Activated naive CD8-positive, alpha-beta T cell treated with anti-CD3 and anti-CD28 coated beads, Interleukin-2, amount 50 U/mL, for 24 hours (primary cell): ENCODE measurements at regions not wholly inside any gene's neighbourhood (a gene's known extent, or its start where the extent isn't known, plus 50 kb on each side); places are given as distances from the start of the nearest gene placed in this dataset.
"Not testable (repeated sequence)": the region's sequence is repeated elsewhere in the genome, so short reads cannot be mapped to it uniquely, and the experiment has no call there.

Experiments used
- ATAC-seq: fragments of 150-1000 bp; cut with Tn5 transposase; one replicate; pipeline ENCODE4 v1.10.0; 2021
- DNase-seq: peaks from one replicate; pipeline ENCODE4 v3.0.0; 2021
- H3K27ac Mint-ChIP-seq: one replicate; pipeline ENCODE4 v1.8.0; 2021; ENCODE audit warnings: mild to moderate bottlenecking, mixed read lengths
- H3K27me3 Mint-ChIP-seq: one replicate; pipeline ENCODE4 v1.8.0; 2021; ENCODE audit warnings: mixed read lengths
- H3K36me3 Mint-ChIP-seq: one replicate; pipeline ENCODE4 v1.8.0; 2021; ENCODE audit warnings: low read depth, mixed read lengths
- H3K4me1 Mint-ChIP-seq: one replicate; pipeline ENCODE4 v1.8.0; 2021; ENCODE audit warnings: mixed read lengths
- H3K4me3 Mint-ChIP-seq: one replicate; pipeline ENCODE4 v1.8.0; 2021; ENCODE audit warnings: mild to moderate bottlenecking, moderate library complexity, mixed read lengths
- H3K9me3 Mint-ChIP-seq: one replicate; pipeline ENCODE4 v1.8.0; 2021; ENCODE audit warnings: mixed read lengths

DNA sequence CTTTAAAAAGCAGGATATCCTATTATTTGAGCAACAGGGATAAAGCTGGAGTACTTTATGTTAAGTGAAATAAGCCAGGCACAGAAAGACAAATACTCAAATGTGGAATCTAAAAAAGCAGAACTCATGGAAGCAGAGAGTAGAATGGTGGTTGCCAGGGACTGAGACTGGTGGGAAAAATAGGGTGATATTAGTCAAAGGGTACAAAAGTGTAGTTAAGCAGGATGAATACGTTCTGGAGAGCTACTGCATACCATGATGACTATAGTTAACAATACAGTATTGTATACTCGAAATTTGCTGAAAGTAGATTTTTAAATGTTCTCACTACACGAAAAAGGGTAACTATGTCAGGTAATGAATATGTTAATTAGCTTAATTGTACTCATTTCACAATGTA is 125.5 kb upstream of the VSTM2A start:
- peaks cover 18% of the 10 kb centered on the region for H3K9me3 Mint-ChIP-seq

DNA sequence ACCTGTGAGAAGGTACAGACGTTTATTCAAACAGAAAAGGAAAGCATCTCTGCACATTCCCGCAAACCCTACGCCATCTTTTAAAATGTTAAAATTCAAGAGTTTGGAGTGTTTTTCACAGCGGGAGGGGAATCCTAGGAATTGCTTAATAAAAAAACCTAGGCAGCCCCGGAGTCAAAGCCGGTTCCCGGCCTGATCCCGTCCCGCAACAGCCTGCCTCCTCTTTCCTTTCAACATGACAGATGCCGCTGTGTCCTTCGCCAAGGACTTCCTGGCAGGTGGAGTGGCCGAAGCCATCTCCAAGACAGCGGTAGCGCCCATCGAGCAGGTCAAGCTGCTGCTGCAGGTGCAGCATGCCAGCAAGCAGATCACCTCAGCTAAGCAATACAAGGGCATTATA is 123.0 kb upstream of the VSTM2A start:
- H3K27me3 Mint-ChIP-seq = no peaks in the 10 kb centered on the region
- no peaks in the 10 kb centered on the region for H3K4me1 Mint-ChIP-seq
- ATAC-seq = no peak

More for the DNA sequence above, 125.5 kb upstream of the VSTM2A start:
- DNase-seq = no peak
- Mint-ChIP-seq H3K36me3 (no peaks in the 10 kb centered on the region), H3K4me1 (no peaks in the 10 kb centered on the region), H3K27ac (no peak overlapping the region), H3K4me3 (no peak overlapping the region), H3K27me3 (no peaks in the 10 kb centered on the region)
- no peak for ATAC-seq

DNA sequence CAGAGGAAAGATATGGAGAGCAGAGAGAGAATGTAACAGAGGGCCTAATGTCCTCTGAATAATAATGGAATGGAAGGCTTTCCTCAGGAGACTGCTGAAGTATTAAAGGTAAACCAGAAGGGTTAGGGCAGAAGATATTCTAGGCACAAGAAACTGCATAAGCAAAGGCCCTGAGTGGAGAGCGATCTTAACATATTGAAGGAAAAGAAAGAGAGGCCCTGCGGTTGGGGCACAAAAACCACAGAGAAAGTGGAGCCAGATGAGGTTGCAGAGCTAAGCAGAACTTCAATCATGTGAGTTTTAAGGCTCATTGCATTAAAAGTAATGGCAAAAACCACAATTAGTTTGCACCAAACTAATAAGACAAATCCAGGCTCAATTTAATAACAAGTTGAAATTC is 115.8 kb upstream of the VSTM2A start:
- H3K36me3 Mint-ChIP-seq = no peaks in the 10 kb centered on the region
- no peaks in the 10 kb centered on the region for H3K27me3 Mint-ChIP-seq
- H3K4me1 Mint-ChIP-seq = no peaks in the 10 kb centered on the region
- peaks cover 17% of the 10 kb centered on the region for H3K9me3 Mint-ChIP-seq
- no peak overlapping the region for H3K4me3 Mint-ChIP-seq
- no peak overlapping the region for H3K27ac Mint-ChIP-seq
- DNase-seq (no peak), ATAC-seq (no peak)

More for the DNA sequence above, 123.0 kb upstream of the VSTM2A start:
- no peaks in the 10 kb centered on the region for H3K36me3 Mint-ChIP-seq
- DNase-seq = no peak
- peaks cover 23% of the 10 kb centered on the region for H3K9me3 Mint-ChIP-seq
- no peak overlapping the region for H3K27ac Mint-ChIP-seq
- no peak overlapping the region for H3K4me3 Mint-ChIP-seq

DNA sequence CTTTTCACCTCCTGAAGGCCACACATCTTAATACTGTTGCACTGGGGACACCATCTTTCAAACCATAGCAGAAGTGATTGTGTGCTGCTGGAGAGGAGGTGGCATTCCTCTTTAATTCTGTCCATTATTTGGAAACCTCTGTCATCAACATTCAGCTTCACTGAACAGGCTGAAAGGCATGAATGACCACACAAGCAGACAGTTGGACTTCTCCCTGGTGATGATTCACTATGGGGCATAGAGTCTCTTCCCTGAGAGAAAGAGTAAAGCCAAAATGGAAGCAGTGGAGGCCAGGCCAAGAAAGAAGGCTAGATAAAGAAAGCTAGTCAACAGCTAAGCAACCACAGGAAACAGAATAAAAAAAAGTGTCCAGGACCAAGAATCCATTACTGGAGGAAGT is 113.1 kb upstream of the VSTM2A start:
- no peaks in the 10 kb centered on the region for H3K27me3 Mint-ChIP-seq
- H3K4me1 Mint-ChIP-seq = no peaks in the 10 kb centered on the region
- H3K36me3 Mint-ChIP-seq = no peaks in the 10 kb centered on the region
- H3K9me3 Mint-ChIP-seq = peaks cover 15% of the 10 kb centered on the region
- ATAC-seq (no peak), DNase-seq (no peak)
- H3K4me3 Mint-ChIP-seq = no peak overlapping the region
- H3K27ac Mint-ChIP-seq = no peak overlapping the region

DNA sequence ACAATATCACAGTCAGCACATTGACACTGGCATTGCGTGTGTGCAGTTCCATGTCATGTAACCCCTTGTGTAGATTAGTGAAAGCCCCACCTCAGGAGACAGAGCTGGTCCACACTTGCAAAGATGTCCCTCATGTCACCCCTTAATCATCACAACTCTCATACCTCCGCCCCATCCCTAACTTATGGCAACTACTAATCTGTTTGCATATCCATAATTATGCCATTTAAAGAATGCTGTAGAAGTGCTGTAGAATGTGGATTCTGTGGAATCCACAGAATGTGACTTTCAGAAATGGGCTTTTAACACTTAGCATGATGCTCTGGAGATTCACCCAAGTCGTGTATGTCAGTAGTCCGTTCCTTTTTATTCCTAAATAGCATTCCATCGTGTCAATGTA is 102.8 kb upstream of the VSTM2A start:
- Mint-ChIP-seq H3K4me1 (no peaks in the 10 kb centered on the region), H3K27me3 (no peaks in the 10 kb centered on the region), H3K36me3 (no peaks in the 10 kb centered on the region), H3K9me3 (peaks cover 30% of the 10 kb centered on the region), H3K27ac (no peak overlapping the region), H3K4me3 (no peak overlapping the region)
- DNase-seq (no peak), ATAC-seq (no peak)

DNA sequence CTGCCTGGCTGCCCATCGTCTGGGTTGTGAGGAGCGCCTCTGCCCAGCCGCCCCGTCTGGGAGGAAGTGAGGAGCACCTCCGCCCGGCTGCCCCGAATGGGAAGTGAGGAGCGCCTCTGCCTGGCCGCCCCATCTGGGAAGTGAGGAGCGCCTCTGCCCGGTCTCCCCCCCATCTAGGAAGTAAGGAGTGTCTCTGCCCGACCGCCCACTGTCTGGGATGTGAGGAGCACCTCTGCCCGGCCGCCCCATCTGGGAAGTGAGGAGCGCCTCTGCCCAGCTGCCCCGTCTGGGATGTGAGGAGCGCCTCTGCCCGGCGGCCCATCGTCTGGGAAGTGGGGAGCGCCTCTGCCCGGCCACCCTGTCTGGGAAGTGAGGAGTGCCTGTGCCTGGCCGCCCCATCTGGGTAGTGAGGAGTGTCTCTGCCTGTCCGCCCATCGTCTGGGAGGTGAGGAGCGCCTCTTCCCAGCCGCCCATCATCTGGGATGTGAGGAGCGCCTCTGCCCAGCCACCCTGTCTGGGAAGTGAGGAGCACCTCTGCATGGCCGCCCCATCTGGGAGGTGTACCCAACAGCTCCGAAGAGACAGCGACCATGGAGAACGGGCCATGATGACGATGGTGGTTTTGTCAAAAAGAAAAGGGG is 98.0 kb upstream of the VSTM2A start:
- not testable (repeated sequence) for DNase-seq, H3K4me1 Mint-ChIP-seq, H3K27me3 Mint-ChIP-seq, H3K36me3 Mint-ChIP-seq, H3K4me3 Mint-ChIP-seq, ATAC-seq, H3K27ac Mint-ChIP-seq
- peaks cover 20% of the 10 kb centered on the region for H3K9me3 Mint-ChIP-seq

DNA sequence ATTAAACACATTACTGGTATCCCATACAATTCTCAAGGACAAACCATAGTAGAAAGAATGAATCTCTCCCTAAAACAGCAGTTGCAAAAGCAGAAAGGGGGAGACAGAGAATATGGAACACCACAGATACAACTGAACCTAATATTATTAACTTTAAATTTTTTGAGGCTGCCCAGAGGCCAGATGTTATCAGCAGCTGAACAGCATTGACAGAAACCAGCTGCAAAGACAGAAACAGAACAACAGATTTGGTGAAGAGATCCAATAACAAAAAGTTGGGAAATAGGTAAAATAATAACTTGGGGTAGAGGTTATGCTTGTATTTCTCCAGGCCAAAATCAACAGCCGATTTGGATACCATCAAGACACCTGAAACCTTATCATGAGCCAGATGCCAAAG is 89.0 kb upstream of the VSTM2A start:
- H3K36me3 Mint-ChIP-seq, ATAC-seq, H3K4me3 Mint-ChIP-seq, H3K4me1 Mint-ChIP-seq, DNase-seq, H3K27me3 Mint-ChIP-seq, H3K27ac Mint-ChIP-seq: not testable (repeated sequence)
- H3K9me3 Mint-ChIP-seq = peaks cover 28% of the 10 kb centered on the region

DNA sequence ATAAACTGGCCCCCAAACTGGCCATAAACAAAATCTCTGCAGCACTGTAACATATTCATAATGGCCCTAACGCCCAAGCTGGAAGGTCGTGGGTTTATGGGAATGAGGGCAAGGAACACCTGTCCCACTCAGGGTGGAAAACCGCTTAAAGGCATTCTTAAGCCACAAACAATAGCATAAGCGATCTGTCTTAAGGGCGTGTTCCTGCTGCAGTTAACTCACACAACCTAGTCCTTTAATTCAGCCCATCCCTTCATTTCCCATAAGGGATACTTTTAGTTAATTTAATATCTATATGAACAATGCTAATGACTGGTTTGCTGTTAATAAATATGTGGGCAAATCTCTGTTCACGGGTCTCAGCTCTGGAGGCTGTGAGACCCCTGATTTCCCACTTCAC is 87.5 kb upstream of the VSTM2A start:
- H3K27ac Mint-ChIP-seq, ATAC-seq, H3K27me3 Mint-ChIP-seq, H3K4me1 Mint-ChIP-seq, DNase-seq, H3K36me3 Mint-ChIP-seq, H3K4me3 Mint-ChIP-seq: not testable (repeated sequence)
- peaks cover 28% of the 10 kb centered on the region for H3K9me3 Mint-ChIP-seq

DNA sequence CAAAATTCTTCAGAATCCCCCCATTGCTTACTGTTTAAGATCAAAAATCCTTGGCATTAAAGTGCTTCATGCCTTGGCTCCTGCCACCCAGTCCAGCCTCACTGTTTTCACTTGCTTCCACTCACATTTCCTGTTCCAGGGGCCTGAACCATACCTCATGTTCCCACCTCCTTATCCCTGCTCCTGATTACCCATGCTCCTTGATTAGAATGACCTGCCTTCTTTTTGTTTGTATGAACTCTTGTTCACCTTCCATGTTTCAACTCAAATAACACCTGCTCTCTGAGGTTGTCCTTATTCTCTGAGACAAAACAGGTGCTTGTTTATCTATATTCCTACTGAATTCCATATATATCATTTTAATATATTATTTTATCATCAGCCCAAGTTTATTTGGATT is 77.1 kb upstream of the VSTM2A start:
- H3K9me3 Mint-ChIP-seq = peaks cover 39% of the 10 kb centered on the region
- no peaks in the 10 kb centered on the region for H3K27me3 Mint-ChIP-seq
- H3K27ac Mint-ChIP-seq = no peak overlapping the region
- ATAC-seq (no peak), DNase-seq (no peak)
- no peak overlapping the region for H3K4me3 Mint-ChIP-seq
- no peaks in the 10 kb centered on the region for H3K4me1 Mint-ChIP-seq
- H3K36me3 Mint-ChIP-seq = no peaks in the 10 kb centered on the region

DNA sequence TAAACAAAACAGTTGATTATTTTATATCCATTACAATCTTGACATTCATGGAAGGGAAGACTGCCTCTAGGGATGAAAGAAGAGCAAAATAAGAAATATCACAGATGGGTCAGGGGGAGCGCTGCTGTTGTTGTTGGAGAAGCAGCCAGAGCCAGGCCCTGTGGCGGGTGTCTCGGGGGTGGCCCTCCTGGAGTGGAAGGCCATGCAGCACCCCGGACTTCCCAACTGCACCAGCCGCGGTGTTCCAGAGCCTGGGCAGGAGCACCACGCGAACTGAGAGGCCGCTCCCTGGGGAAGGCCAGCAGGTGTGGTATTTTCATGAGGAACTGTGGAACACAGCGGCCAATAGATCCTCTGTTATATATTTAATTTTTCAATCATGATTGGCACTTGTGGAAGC is 72.4 kb upstream of the VSTM2A start:
- Mint-ChIP-seq H3K27me3 (no peaks in the 10 kb centered on the region), H3K27ac (no peak overlapping the region), H3K4me3 (no peak overlapping the region), H3K9me3 (peaks cover 29% of the 10 kb centered on the region), H3K4me1 (no peaks in the 10 kb centered on the region), H3K36me3 (no peaks in the 10 kb centered on the region)
- ATAC-seq = no peak
- no peak for DNase-seq

DNA sequence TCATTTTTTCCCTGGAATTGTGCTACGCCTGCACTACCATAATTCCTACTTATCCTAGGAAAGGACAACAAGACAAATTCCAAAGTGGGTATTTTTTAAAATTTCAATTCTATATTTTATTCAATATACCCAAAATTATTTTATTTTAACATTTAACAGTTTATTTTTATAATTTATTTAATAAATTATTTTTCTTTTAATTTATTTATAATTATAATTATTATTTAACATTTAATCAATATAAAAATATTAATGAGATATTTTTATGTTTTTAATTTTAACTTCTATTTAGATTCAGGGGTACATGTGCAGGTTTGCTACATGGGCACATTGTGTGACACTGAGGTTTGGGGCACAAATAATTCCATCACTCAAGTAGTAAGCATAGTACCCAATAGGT is 65.6 kb upstream of the VSTM2A start:
- Mint-ChIP-seq H3K27me3 (no peaks in the 10 kb centered on the region), H3K36me3 (no peaks in the 10 kb centered on the region), H3K9me3 (peaks cover 18% of the 10 kb centered on the region), H3K4me1 (no peaks in the 10 kb centered on the region), H3K27ac (no peak overlapping the region), H3K4me3 (no peak overlapping the region)
- ATAC-seq = no peak
- no peak for DNase-seq

DNA sequence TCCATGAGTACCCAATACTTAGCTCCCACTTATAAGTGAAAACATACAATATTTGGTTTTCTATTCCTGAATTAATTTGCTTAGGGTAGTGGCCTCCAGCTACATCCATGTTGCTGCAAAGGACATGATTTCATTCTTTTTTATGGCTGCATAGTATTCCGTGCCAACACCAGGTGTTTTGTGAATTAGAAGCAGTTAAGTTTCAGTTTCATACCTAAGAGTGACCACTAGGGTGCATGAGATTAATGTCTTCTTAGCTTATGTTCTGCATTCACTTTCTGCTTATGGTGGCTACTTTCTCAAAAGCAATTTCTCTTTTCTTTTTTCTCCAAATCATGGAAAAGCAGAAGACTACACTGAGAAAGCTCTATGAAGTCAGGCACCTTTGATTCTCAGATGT is 65.1 kb upstream of the VSTM2A start:
- Mint-ChIP-seq H3K4me3 (no peak overlapping the region), H3K27ac (no peak overlapping the region), H3K27me3 (no peaks in the 10 kb centered on the region), H3K9me3 (peaks cover 18% of the 10 kb centered on the region), H3K36me3 (no peaks in the 10 kb centered on the region), H3K4me1 (no peaks in the 10 kb centered on the region)
- no peak for ATAC-seq
- no peak for DNase-seq

DNA sequence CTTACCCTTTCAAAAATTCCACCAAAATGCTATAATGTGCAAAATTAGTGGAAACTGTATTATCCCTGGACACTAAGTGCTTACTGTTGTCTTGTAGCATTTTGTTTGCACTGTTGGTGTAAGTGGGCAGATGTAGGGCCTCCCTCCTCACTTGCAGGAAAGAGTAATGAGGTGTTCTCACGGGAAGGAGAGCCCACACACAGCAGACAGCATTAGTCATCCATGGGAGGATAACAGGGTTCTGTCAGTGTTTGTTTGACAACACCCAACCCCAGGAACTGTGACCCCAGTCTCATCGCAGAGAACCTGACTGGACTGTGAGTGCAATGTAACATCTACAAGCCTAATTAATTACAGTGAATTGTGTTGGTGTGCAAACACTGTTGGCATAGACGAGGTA is 58.7 kb upstream of the VSTM2A start:
- no peak for DNase-seq
- Mint-ChIP-seq H3K4me1 (no peaks in the 10 kb centered on the region), H3K36me3 (no peaks in the 10 kb centered on the region), H3K27me3 (no peaks in the 10 kb centered on the region), H3K9me3 (peaks cover 38% of the 10 kb centered on the region), H3K4me3 (no peak overlapping the region), H3K27ac (no peak overlapping the region)
- ATAC-seq = no peak

DNA sequence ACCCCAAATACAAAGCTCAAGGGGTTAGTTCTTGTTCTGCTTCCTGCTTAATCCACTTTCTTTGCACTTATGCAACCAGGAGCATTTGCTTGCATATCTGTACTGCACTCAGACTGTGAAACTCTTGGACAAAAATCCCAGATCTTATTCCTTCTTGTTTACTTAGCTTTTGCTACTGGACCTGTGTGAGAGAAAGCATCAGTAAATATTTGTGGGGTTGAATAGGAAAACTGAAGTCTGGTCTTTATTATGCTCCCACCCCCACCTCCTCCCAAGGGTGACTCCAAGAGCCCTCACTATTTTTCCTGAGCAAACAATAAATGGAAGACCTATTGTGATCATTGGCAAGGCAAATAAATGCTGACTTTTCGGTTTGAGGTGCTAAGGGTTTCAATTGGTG is 57.1 kb upstream of the VSTM2A start:
- DNase-seq (no peak), ATAC-seq (no peak)
- Mint-ChIP-seq H3K4me3 (no peak overlapping the region), H3K27ac (no peak overlapping the region), H3K9me3 (peaks cover 29% of the 10 kb centered on the region), H3K27me3 (no peaks in the 10 kb centered on the region), H3K36me3 (no peaks in the 10 kb centered on the region), H3K4me1 (no peaks in the 10 kb centered on the region)
